Suppressor macrophage treated with lipopolysaccharide for 1 hour (primary cell): ENCODE measurements at regions not wholly inside any gene's neighbourhood (a gene's known extent, or its start where the extent isn't known, plus 50 kb on each side); places are given as distances from the start of the nearest gene placed in this dataset.
"Not testable (repeated sequence)": the region's sequence is repeated elsewhere in the genome, so short reads cannot be mapped to it uniquely, and the experiment has no call there.

Experiments
- DNase-seq, 3 donors: peaks; one replicate each; pipeline ENCODE4 v3.0.0-alpha.2; 2020 to 2022

GRCh38 chr15:95024351-95024750 is 793.0 kb downstream of the MCTP2 start:
- DNase-seq = peak in 1 of 3 donors; percentile 1

GRCh38 chr15:95025924-95026728 is 794.8 kb downstream of the MCTP2 start:
- peak in 2 of 3 donors; percentile 3 to 6 for DNase-seq

- DNase-seq = no peak
These were observed 796.6 kb downstream of the MCTP2 start for GRCh38 chr15:95027981-95028380.

- DNase-seq = no peak
These were observed 800.8 kb downstream of the MCTP2 start for GRCh38 chr15:95032156-95032555.

GRCh38 chr15:95035106-95035505 is 803.7 kb downstream of the MCTP2 start:
- DNase-seq = no peak

- no peak for DNase-seq
These were observed 809.9 kb downstream of the MCTP2 start for GRCh38 chr15:95041297-95041696.

GRCh38 chr15:95043236-95043932 is 812.0 kb downstream of the MCTP2 start:
- DNase-seq = not testable (repeated sequence)

GRCh38 chr15:95043933-95044313 is 812.6 kb downstream of the MCTP2 start:
- no peak for DNase-seq

- no peak for DNase-seq
These were observed 813.5 kb downstream of the MCTP2 start for GRCh38 chr15:95044745-95045417.

- DNase-seq = no peak
These were observed 820.5 kb downstream of the MCTP2 start for GRCh38 chr15:95051861-95052260.

GRCh38 chr15:95059346-95059905 is 828.1 kb downstream of the MCTP2 start:
- DNase-seq = no peak

- DNase-seq = no peak
These were observed 837.5 kb downstream of the MCTP2 start for GRCh38 chr15:95068701-95069521.

GRCh38 chr15:95075792-95076677 is 844.7 kb downstream of the MCTP2 start:
- no peak for DNase-seq

GRCh38 chr15:95076678-95076990 is 845.3 kb downstream of the MCTP2 start:
- no peak for DNase-seq

GRCh38 chr15:95078003-95078402 is 846.6 kb downstream of the MCTP2 start:
- no peak for DNase-seq

- DNase-seq = not testable (repeated sequence)
These were observed 848.9 kb downstream of the MCTP2 start for GRCh38 chr15:95080228-95080627.

- no peak for DNase-seq
These were observed 853.7 kb downstream of the MCTP2 start for GRCh38 chr15:95085056-95085455.

- no peak for DNase-seq
These were observed 855.3 kb downstream of the MCTP2 start for GRCh38 chr15:95086531-95087252.

GRCh38 chr15:95087253-95087609 is 855.9 kb downstream of the MCTP2 start:
- no peak for DNase-seq

GRCh38 chr15:95091444-95091843 is 860.1 kb downstream of the MCTP2 start:
- DNase-seq = no peak

GRCh38 chr15:95095250-95095649 is 863.9 kb downstream of the MCTP2 start:
- no peak for DNase-seq
